ENCODE measurements at regions not wholly inside any gene's neighbourhood (a gene's known extent, or its start where the extent isn't known, plus 50 kb on each side); places are given as distances from the start of the nearest gene placed in this dataset.

DNA sequence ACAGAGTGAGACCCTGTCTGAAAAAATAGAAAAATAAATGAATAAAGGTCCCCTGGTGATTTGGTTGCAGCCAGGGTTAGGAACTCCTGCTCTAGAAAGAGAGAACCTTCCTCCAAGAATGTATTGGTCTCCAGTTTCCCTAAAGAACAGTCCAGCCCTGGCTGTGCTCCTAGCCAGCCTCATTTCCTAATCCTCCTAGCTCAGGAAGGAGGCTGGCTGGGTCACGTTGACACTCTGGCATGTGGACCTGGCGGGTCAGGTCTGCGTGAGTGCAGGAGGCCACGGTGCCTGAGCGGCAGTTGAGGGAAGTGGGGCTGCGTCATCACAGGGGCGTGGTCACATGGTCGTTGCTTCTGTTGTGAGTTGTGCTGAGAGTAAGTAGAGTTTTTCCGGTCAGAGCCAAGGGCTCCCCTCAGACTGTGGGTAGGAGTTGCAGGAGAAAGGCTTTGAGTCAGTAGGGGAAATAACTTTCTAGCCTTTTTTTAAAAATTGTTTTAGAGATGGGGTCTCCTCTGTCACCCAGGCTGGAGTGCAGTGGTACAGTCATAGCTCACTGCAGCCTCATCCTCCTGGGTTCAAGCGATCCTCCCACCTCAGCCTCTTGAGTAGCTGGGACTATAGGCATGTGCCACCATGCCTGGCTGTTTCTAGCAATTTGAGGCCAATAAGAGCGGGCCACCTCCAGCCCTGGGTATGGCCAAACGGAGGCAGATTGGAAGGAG lies 194.0 kb upstream of the CIBAR2 start (continued):
- TF ChIP-seq, protein P1, sequence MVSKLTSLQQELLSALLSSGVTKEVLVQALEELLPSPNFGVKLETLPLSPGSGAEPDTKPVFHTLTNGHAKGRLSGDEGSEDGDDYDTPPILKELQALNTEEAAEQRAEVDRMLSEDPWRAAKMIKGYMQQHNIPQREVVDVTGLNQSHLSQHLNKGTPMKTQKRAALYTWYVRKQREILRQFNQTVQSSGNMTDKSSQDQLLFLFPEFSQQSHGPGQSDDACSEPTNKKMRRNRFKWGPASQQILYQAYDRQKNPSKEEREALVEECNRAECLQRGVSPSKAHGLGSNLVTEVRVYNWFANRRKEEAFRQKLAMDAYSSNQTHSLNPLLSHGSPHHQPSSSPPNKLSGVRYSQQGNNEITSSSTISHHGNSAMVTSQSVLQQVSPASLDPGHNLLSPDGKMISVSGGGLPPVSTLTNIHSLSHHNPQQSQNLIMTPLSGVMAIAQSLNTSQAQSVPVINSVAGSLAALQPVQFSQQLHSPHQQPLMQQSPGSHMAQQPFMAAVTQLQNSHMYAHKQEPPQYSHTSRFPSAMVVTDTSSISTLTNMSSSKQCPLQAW (CRISPR knock-in tag; IDR thresholded peaks at IDR 0.05), result no peak
- TF ChIP-seq GATAD1 (CRISPR knock-in tag; IDR thresholded peaks at IDR 0.05) (peak; percentile 79), ZNF792 (CRISPR knock-in tag; IDR thresholded peaks at IDR 0.05) (peak; percentile 89; the same call in 1 of the 2 replicates), ZBTB7A (CRISPR knock-in tag; IDR thresholded peaks at IDR 0.05) (peak; percentile 68; the same call in 1 of the 2 replicates), SIN3B (IDR thresholded peaks at IDR 0.05; ENCODE audit: low read length) (no peak), ZNF510 (CRISPR knock-in tag; IDR thresholded peaks at IDR 0.05; ENCODE audit: low read depth) (peak; percentile 53; the same call in 1 of the 2 replicates), CENPT (CRISPR knock-in tag; IDR thresholded peaks at IDR 0.05; ENCODE audit: low read depth) (peak; percentile 79; the same call in 1 of the 2 replicates), ZNF34 (CRISPR knock-in tag; IDR thresholded peaks at IDR 0.05; ENCODE audit: borderline replicate concordance) (no peak), ZGPAT (CRISPR knock-in tag; IDR thresholded peaks at IDR 0.05) (peak; percentile 91), ZNF724P (CRISPR knock-in tag; IDR thresholded peaks at IDR 0.05; ENCODE audit: borderline replicate concordance) (no peak), POGK (CRISPR knock-in tag; conservative IDR thresholded peaks at IDR 0.05) (peak; percentile 50; the same call in 1 of the 2 replicates), ATF5 (CRISPR knock-in tag; IDR thresholded peaks at IDR 0.05; ENCODE audit: low read depth) (peak; percentile 92), ZNF232 (CRISPR knock-in tag; IDR thresholded peaks at IDR 0.05; ENCODE audit: borderline replicate concordance) (peak; percentile 95; the same call in 1 of the 2 replicates), MYNN (CRISPR knock-in tag; IDR thresholded peaks at IDR 0.05; ENCODE audit: low read depth) (no peak), RARA (CRISPR knock-in tag; IDR thresholded peaks at IDR 0.05) (peak; percentile 96), TCF12 (IDR thresholded peaks at IDR 0.05) (no peak), TCF12 (CRISPR knock-in tag; IDR thresholded peaks at IDR 0.05) (no peak), ZNF644 (CRISPR knock-in tag; IDR thresholded peaks at IDR 0.05; ENCODE audit: low read depth) (peak; percentile 44; the same call in 1 of the 2 replicates), PRDM10 (CRISPR knock-in tag; IDR thresholded peaks at IDR 0.05; ENCODE audit: low read depth) (peak; percentile 78)
